PFSK-1 (cell line): ENCODE measurements at regions not wholly inside any gene's neighbourhood (a gene's known extent, or its start where the extent isn't known, plus 50 kb on each side); places are given as distances from the start of the nearest gene placed in this dataset.

Experiments
- FOXP2 ChIP-seq: optimal IDR thresholded peaks from 2 replicates; pipeline ENCODE3; 2011; ENCODE audit warnings: borderline replicate concordance, control low read depth, inconsistent platforms; ENCODE audit not compliant: insufficient read depth; ENCODE audit errors: extremely low read length, extremely low read depth
- POLR2AphosphoS5 ChIP-seq: IDR thresholded peaks from 2 replicates; pipeline ENCODE4 v1.6.1; 2012; ENCODE audit warnings: low read depth, mild to moderate bottlenecking, control low read depth, low read length, moderate library complexity
- REST ChIP-seq, 2 experiments: IDR thresholded peaks; 2 replicates each; pipeline versions ENCODE4 v1.6.1 to v1.8.0; 2011 to 2012; ENCODE audit warnings: low read depth in 2 of 2, low read length in 2 of 2, control low read depth in 1 of 2, inconsistent platforms in 1 of 2, mild to moderate bottlenecking in 1 of 2, moderate library complexity in 1 of 2; ENCODE audit not compliant: insufficient read depth in 1 of 2
- SIN3A ChIP-seq: IDR thresholded peaks from 2 replicates; pipeline ENCODE4 v1.6.1; 2012; ENCODE audit warnings: mild to moderate bottlenecking, low read length, moderate library complexity, borderline replicate concordance; ENCODE audit not compliant: insufficient read depth
- TAF1 ChIP-seq: IDR thresholded peaks from 2 replicates; pipeline ENCODE4 v1.6.1; 2012; ENCODE audit warnings: low read length, control low read depth, borderline replicate concordance; ENCODE audit not compliant: insufficient read depth

- TF ChIP-seq TAF1, result no peak
- TF ChIP-seq FOXP2, result no peak
- no peak for TF ChIP-seq SIN3A
- TF ChIP-seq REST (IDR thresholded peaks at IDR 0.05; ENCODE audit: insufficient read depth in 1 of 2, low read depth in 2 of 2, low read length in 2 of 2), result no peak
- no peak for TF ChIP-seq POLR2AphosphoS5
Observed at GRCh38 chr2:134785659-134786430, 52.6 kb upstream of the ACMSD start.
